GM23338 (cell line): ENCODE measurements at regions not wholly inside any gene's neighbourhood (a gene's known extent, or its start where the extent isn't known, plus 50 kb on each side); places are given as distances from the start of the nearest gene placed in this dataset.

ENCODE experiments used
- ATAC-seq: fragments of 200-7000 bp; cut with Tn5 transposase; 3 replicates; pipeline ENCODE4 v1.9.1; 2020
- DNase-seq: peaks from one replicate; pipeline ENCODE4 v3.0.0-alpha.2; 2015; ENCODE audit warnings: low spot score
- H2AFZ ChIP-seq: fragments of 200-600 bp; sonication (generic); 2 replicates; pipeline ENCODE4 v1.8.0; 2016; ENCODE audit warnings: antibody characterized with exemption, mild to moderate bottlenecking, moderate library complexity
- H3F3A ChIP-seq: fragments of 200-600 bp; sonication (generic); replicated peaks from 2 replicates; pipeline ENCODE4 v1.8.0; 2017; ENCODE audit warnings: antibody characterized with exemption, mixed run types, low read depth
- H3K27ac ChIP-seq: fragments of 200-600 bp; sonication (generic); 2 replicates; pipeline ENCODE4 v1.6.1; 2016; ENCODE audit warnings: low read depth
- H3K27me3 ChIP-seq: fragments of 200-600 bp; sonication (generic); 2 replicates; pipeline ENCODE4 v1.8.0; 2016; ENCODE audit warnings: mild to moderate bottlenecking, mixed run types, moderate library complexity; ENCODE audit not compliant: insufficient read depth
- H3K36me3 ChIP-seq: fragments of 200-600 bp; sonication (generic); 2 replicates; pipeline ENCODE4 v1.8.0; 2016; ENCODE audit warnings: mild to moderate bottlenecking; ENCODE audit not compliant: insufficient read depth
- H3K4me1 ChIP-seq: fragments of 200-600 bp; sonication (generic); 2 replicates; pipeline ENCODE4 v1.8.0; 2016; ENCODE audit warnings: mild to moderate bottlenecking, moderate library complexity; ENCODE audit not compliant: insufficient read depth
- H3K4me2 ChIP-seq: fragments of 200-600 bp; sonication (generic); 2 replicates; pipeline ENCODE4 v1.7.1; 2017; ENCODE audit warnings: mixed run types
- H3K4me3 ChIP-seq: fragments of 200-600 bp; sonication (generic); 2 replicates; pipeline ENCODE4 v1.6.1; 2016; ENCODE audit warnings: mixed run types
- H3K79me2 ChIP-seq: fragments of 200-600 bp; sonication (generic); replicated peaks from 2 replicates; pipeline ENCODE4 v1.8.0; 2017; ENCODE audit warnings: mild to moderate bottlenecking; ENCODE audit not compliant: insufficient read depth
- H3K9me2 ChIP-seq: fragments of 200-600 bp; sonication (generic); 2 replicates; pipeline ENCODE4 v1.8.0; 2017; ENCODE audit not compliant: insufficient read depth
- H4K20me1 ChIP-seq: fragments of 200-600 bp; sonication (generic); replicated peaks from 2 replicates; pipeline ENCODE4 v1.8.0; 2017; ENCODE audit warnings: mild to moderate bottlenecking; ENCODE audit not compliant: insufficient read depth
- H3K27ac Mint-ChIP-seq: 2 replicates; pipeline ENCODE4 v1.8.0; 2020; ENCODE audit warnings: inconsistent platforms, mild to moderate bottlenecking, moderate library complexity, mixed read lengths
- H3K27me3 Mint-ChIP-seq: 3 replicates; pipeline ENCODE4 v1.8.0; 2022; ENCODE audit warnings: low read depth, mild to moderate bottlenecking, moderate library complexity, mixed read lengths, inconsistent platforms; ENCODE audit not compliant: insufficient read depth, poor library complexity
- H3K36me3 Mint-ChIP-seq: 3 replicates; pipeline ENCODE4 v1.8.0; 2021; ENCODE audit warnings: low read depth, mild to moderate bottlenecking, inconsistent platforms, moderate library complexity, mixed read lengths
- H3K4me1 Mint-ChIP-seq: 3 replicates; pipeline ENCODE4 v1.8.0; 2020; ENCODE audit warnings: mild to moderate bottlenecking, inconsistent platforms, mixed read lengths
- H3K4me3 Mint-ChIP-seq: 3 replicates; pipeline ENCODE4 v1.8.0; 2021; ENCODE audit warnings: moderate library complexity, mild to moderate bottlenecking, inconsistent platforms, mixed read lengths
- H3K9me3 Mint-ChIP-seq: 3 replicates; pipeline ENCODE4 v1.8.0; 2020; ENCODE audit warnings: moderate library complexity, mild to moderate bottlenecking, inconsistent platforms, mixed read lengths
- CREB1 ChIP-seq: fragments of 250-450 bp; sonication (Bioruptor Pico); IDR thresholded peaks from 2 replicates; pipeline ENCODE4 v1.5.0; 2020; ENCODE audit warnings: low read depth, mild to moderate bottlenecking, moderate library complexity
- CTCF ChIP-seq, 2 experiments: fragments of 200-600 bp in 1 of 2; sonication (generic) in 1 of 2; conservative IDR thresholded peaks; 2 replicates each; pipeline versions ENCODE4 v1.5.1 to v1.6.1; 2016 to 2017; ENCODE audit warnings: antibody characterized with exemption in 2 of 2, low read depth in 2 of 2, mild to moderate bottlenecking in 2 of 2, moderate library complexity in 1 of 2
- EZH2 ChIP-seq: fragments of 200-600 bp; sonication (generic); IDR thresholded peaks from one replicate; pipeline ENCODE4 v1.8.0; 2017; ENCODE audit warnings: antibody characterized with exemption, mild to moderate bottlenecking, low read depth; ENCODE audit not compliant: unreplicated experiment
- EZH2phosphoT487 ChIP-seq: fragments of 200-600 bp; sonication (generic); IDR thresholded peaks from one replicate; pipeline ENCODE4 v1.8.1; 2018; ENCODE audit warnings: antibody characterized with exemption; ENCODE audit not compliant: unreplicated experiment
- NANOG ChIP-seq: IDR thresholded peaks from 2 replicates; pipeline ENCODE4 v1.6.1; 2016; ENCODE audit warnings: antibody characterized with exemption, borderline replicate concordance
- STAT1 ChIP-seq: IDR thresholded peaks from one replicate; pipeline ENCODE4 v1.6.1; 2016; ENCODE audit warnings: antibody characterized with exemption; ENCODE audit not compliant: unreplicated experiment
- ZNF114 ChIP-seq: fragments of 250-450 bp; sonication (Bioruptor Pico); IDR thresholded peaks from 2 replicates; pipeline ENCODE4 v1.5.0; 2020; ENCODE audit warnings: mild to moderate bottlenecking, moderate library complexity
- ZNF331 ChIP-seq: fragments of 250-450 bp; sonication (Bioruptor Pico); IDR thresholded peaks from 2 replicates; pipeline ENCODE4 v1.5.0; 2020; ENCODE audit warnings: low read depth, mild to moderate bottlenecking, moderate library complexity
- ZNF462 ChIP-seq: fragments of 250-450 bp; sonication (Bioruptor Pico); IDR thresholded peaks from 2 replicates; pipeline ENCODE4 v1.5.0; 2020; ENCODE audit warnings: mild to moderate bottlenecking, moderate library complexity

GRCh38 chr22:22702237-22703202 is 58.1 kb downstream of the GGTLC2 start:
- peaks cover 97% of the 10 kb centered on the region for H3K27me3 ChIP-seq
- ATAC-seq (peak; percentile 93), DNase-seq (peak; percentile 64)
- Mint-ChIP-seq H3K9me3 (no peaks in the 10 kb centered on the region), H3K4me3 (no peak overlapping the region), H3K27me3 (peaks cover 62% of the 10 kb centered on the region), H3K27ac (no peak overlapping the region), H3K4me1 (no peaks in the 10 kb centered on the region), H3K36me3 (no peaks in the 10 kb centered on the region)
- no peaks in the 10 kb centered on the region for H3K4me1 ChIP-seq
- H3F3A ChIP-seq = no peaks in the 10 kb centered on the region
- H3K4me2 ChIP-seq = no peak overlapping the region
- no peaks in the 10 kb centered on the region for H3K79me2 ChIP-seq
- H3K9me2 ChIP-seq = no peaks in the 10 kb centered on the region
- H3K36me3 ChIP-seq = no peaks in the 10 kb centered on the region
- no peak overlapping the region for H3K4me3 ChIP-seq
- TF ChIP-seq CTCF (conservative IDR thresholded peaks at IDR 0.05; ENCODE audit: low read depth in 2 of 2) (peak; percentile 49 to 59), EZH2phosphoT487 (no peak)
- no peak overlapping the region for H2AFZ ChIP-seq
- no peaks in the 10 kb centered on the region for H4K20me1 ChIP-seq
- H3K27ac ChIP-seq = no peak overlapping the region

GRCh38 chr22:22703203-22703570 is 58.8 kb downstream of the GGTLC2 start:
- Histone ChIP-seq H3K36me3 (no peaks in the 10 kb centered on the region), H3F3A (no peaks in the 10 kb centered on the region), H4K20me1 (no peaks in the 10 kb centered on the region; the same call in 1 of the 2 replicates), H3K79me2 (no peaks in the 10 kb centered on the region), H3K4me3 (no peak overlapping the region), H3K4me2 (no peak overlapping the region), H3K27me3 (peaks cover 100% of the 10 kb centered on the region), H3K4me1 (no peaks in the 10 kb centered on the region), H3K9me2 (no peaks in the 10 kb centered on the region), H3K27ac (no peak overlapping the region), H2AFZ (no peak overlapping the region)
- Mint-ChIP-seq H3K36me3 (no peaks in the 10 kb centered on the region), H3K4me3 (no peak overlapping the region; the same call in 2 of the 3 replicates), H3K27me3 (peaks cover 65% of the 10 kb centered on the region), H3K27ac (no peak overlapping the region), H3K4me1 (no peaks in the 10 kb centered on the region), H3K9me3 (no peaks in the 10 kb centered on the region)
- DNase-seq (no peak), ATAC-seq (no peak)
- TF ChIP-seq EZH2phosphoT487 (no peak), CREB1 (CRISPR knock-in tag) (no peak), ZNF462 (CRISPR knock-in tag) (no peak), EZH2 (no peak), ZNF114 (no peak), ZNF331 (CRISPR knock-in tag) (no peak), CTCF (conservative IDR thresholded peaks at IDR 0.05; ENCODE audit: low read depth in 2 of 2) (no peak), NANOG (no peak), STAT1 (no peak)
